GM18909 (cell line): ENCODE measurements at regions not wholly inside any gene's neighbourhood (a gene's known extent, or its start where the extent isn't known, plus 50 kb on each side); places are given as distances from the start of the nearest gene placed in this dataset.

ENCODE experiments used
- ATAC-seq: cut with Tn5 transposase; IDR thresholded peaks from one replicate; pipeline ENCODE4 v1.9.1; 2021; ENCODE audit warnings: mild to moderate bottlenecking; ENCODE audit not compliant: unreplicated experiment, poor library complexity

GRCh38 chr6:81486234-81486633, 266.2 kb downstream of the TENT5A start:
- no peak for ATAC-seq

- no peak for ATAC-seq
Measured at GRCh38 chr6:81485395-81485794, 267.1 kb downstream of the TENT5A start.

- no peak for ATAC-seq
Measured at GRCh38 chr6:81484251-81484650, 268.2 kb downstream of the TENT5A start.

GRCh38 chr6:81480139-81480538, 272.3 kb downstream of the TENT5A start:
- ATAC-seq, result no peak

- no peak for ATAC-seq
Measured at GRCh38 chr6:81476881-81477280, 275.6 kb downstream of the TENT5A start.

GRCh38 chr6:81475646-81476045, 276.8 kb downstream of the TENT5A start:
- ATAC-seq, result no peak

GRCh38 chr6:81465859-81466258, 286.6 kb downstream of the TENT5A start:
- ATAC-seq, result no peak

GRCh38 chr6:81456416-81456815, 296.1 kb downstream of the TENT5A start:
- ATAC-seq, result no peak

- ATAC-seq, result no peak
Measured at GRCh38 chr6:81455641-81456040, 296.8 kb downstream of the TENT5A start.

GRCh38 chr6:81451787-81452186, 300.7 kb downstream of the TENT5A start:
- ATAC-seq, result no peak

- no peak for ATAC-seq
Measured at GRCh38 chr6:81450180-81450579, 302.3 kb downstream of the TENT5A start.

- no peak for ATAC-seq
Measured at GRCh38 chr6:81446509-81446908, 306.0 kb downstream of the TENT5A start.

GRCh38 chr6:81439417-81439816, 313.1 kb downstream of the TENT5A start:
- ATAC-seq, result no peak

- ATAC-seq, result no peak
Measured at GRCh38 chr6:81436990-81437389, 315.5 kb downstream of the TENT5A start.

- ATAC-seq, result no peak
Measured at GRCh38 chr6:81413306-81413705, 339.2 kb downstream of the TENT5A start.

GRCh38 chr6:81401970-81402690, 350.4 kb downstream of the TENT5A start:
- ATAC-seq, result no peak

- no peak for ATAC-seq
Measured at GRCh38 chr6:81396916-81397315, 355.6 kb downstream of the TENT5A start.

- no peak for ATAC-seq
Measured at GRCh38 chr6:81387163-81387562, 365.3 kb downstream of the TENT5A start.

GRCh38 chr6:81384921-81385320, 367.6 kb downstream of the TENT5A start:
- ATAC-seq, result no peak

GRCh38 chr6:81383472-81383871, 369.0 kb downstream of the TENT5A start:
- ATAC-seq, result no peak

- ATAC-seq, result no peak
Measured at GRCh38 chr6:81382852-81383251, 369.6 kb downstream of the TENT5A start.

GRCh38 chr6:81381382-81381916, 371.0 kb downstream of the TENT5A start:
- ATAC-seq, result no peak
